ENCODE measurements at regions not wholly inside any gene's neighbourhood (a gene's known extent, or its start where the extent isn't known, plus 50 kb on each side); places are given as distances from the start of the nearest gene placed in this dataset.

- TF ChIP-seq SPI1 (IDR thresholded peaks at IDR 0.05; ENCODE audit: borderline replicate concordance, low read depth) (no peak), GABPA (IDR thresholded peaks at IDR 0.05; ENCODE audit: low read depth) (no peak), POLR2AphosphoS5 (IDR thresholded peaks at IDR 0.05; ENCODE audit: low read depth) (no peak)
- TF ChIP-seq, protein P1, sequence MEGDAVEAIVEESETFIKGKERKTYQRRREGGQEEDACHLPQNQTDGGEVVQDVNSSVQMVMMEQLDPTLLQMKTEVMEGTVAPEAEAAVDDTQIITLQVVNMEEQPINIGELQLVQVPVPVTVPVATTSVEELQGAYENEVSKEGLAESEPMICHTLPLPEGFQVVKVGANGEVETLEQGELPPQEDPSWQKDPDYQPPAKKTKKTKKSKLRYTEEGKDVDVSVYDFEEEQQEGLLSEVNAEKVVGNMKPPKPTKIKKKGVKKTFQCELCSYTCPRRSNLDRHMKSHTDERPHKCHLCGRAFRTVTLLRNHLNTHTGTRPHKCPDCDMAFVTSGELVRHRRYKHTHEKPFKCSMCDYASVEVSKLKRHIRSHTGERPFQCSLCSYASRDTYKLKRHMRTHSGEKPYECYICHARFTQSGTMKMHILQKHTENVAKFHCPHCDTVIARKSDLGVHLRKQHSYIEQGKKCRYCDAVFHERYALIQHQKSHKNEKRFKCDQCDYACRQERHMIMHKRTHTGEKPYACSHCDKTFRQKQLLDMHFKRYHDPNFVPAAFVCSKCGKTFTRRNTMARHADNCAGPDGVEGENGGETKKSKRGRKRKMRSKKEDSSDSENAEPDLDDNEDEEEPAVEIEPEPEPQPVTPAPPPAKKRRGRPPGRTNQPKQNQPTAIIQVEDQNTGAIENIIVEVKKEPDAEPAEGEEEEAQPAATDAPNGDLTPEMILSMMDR (IDR thresholded peaks at IDR 0.05; ENCODE audit: insufficient read depth, low read length), result no peak
- TF ChIP-seq, protein P2, sequence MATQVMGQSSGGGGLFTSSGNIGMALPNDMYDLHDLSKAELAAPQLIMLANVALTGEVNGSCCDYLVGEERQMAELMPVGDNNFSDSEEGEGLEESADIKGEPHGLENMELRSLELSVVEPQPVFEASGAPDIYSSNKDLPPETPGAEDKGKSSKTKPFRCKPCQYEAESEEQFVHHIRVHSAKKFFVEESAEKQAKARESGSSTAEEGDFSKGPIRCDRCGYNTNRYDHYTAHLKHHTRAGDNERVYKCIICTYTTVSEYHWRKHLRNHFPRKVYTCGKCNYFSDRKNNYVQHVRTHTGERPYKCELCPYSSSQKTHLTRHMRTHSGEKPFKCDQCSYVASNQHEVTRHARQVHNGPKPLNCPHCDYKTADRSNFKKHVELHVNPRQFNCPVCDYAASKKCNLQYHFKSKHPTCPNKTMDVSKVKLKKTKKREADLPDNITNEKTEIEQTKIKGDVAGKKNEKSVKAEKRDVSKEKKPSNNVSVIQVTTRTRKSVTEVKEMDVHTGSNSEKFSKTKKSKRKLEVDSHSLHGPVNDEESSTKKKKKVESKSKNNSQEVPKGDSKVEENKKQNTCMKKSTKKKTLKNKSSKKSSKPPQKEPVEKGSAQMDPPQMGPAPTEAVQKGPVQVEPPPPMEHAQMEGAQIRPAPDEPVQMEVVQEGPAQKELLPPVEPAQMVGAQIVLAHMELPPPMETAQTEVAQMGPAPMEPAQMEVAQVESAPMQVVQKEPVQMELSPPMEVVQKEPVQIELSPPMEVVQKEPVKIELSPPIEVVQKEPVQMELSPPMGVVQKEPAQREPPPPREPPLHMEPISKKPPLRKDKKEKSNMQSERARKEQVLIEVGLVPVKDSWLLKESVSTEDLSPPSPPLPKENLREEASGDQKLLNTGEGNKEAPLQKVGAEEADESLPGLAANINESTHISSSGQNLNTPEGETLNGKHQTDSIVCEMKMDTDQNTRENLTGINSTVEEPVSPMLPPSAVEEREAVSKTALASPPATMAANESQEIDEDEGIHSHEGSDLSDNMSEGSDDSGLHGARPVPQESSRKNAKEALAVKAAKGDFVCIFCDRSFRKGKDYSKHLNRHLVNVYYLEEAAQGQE (IDR thresholded peaks at IDR 0.05; ENCODE audit: insufficient replicate concordance, low read depth), result no peak
Observed at GRCh38 chr2:139124271-139124670, 344.1 kb upstream of the NXPH2 start.
